ENCODE measurements at regions not wholly inside any gene's neighbourhood (a gene's known extent, or its start where the extent isn't known, plus 50 kb on each side); places are given as distances from the start of the nearest gene placed in this dataset.

- TF ChIP-seq POLR2A (IDR thresholded peaks at IDR 0.05) (no peak), CTCF (IDR thresholded peaks at IDR 0.05) (no peak), EP300 (IDR thresholded peaks at IDR 0.05) (no peak)
These were observed 86.1 kb upstream of the KCND3 start for GRCh38 chr1:112075566-112075965.
